Spleen (tissue), 11 donors: ENCODE measurements at regions not wholly inside any gene's neighbourhood (a gene's known extent, or its start where the extent isn't known, plus 50 kb on each side); places are given as distances from the start of the nearest gene placed in this dataset.

Experiments used
- DNase-seq: peaks from one replicate; pipeline ENCODE4 v3.0.0-alpha.2; 2020
- H3K27ac ChIP-seq, 8 donors: fragments of 200-600 bp; sonication (generic) in 7 of 8; 1 replicate in 4 of 8; 2 replicates in 4 of 8; pipeline versions ENCODE4 v1.5.0 to v1.8.0; 2016 to 2021; ENCODE audit warnings: inconsistent platforms in 4 of 8, mild to moderate bottlenecking in 4 of 8, moderate library complexity in 1 of 8
- H3K27me3 ChIP-seq, 7 donors: fragments of 200-600 bp; sonication (generic) in 6 of 7; replicated peaks in 1 of 7; 1 replicate in 4 of 7; 2 replicates in 3 of 7; pipeline versions ENCODE4 v1.5.0 to v1.8.0; 2016 to 2021; ENCODE audit warnings: inconsistent platforms in 3 of 7, mild to moderate bottlenecking in 1 of 7
- H3K36me3 ChIP-seq, 6 donors: fragments of 200-600 bp; sonication (generic) in 5 of 6; 1 replicate in 4 of 6; 2 replicates in 2 of 6; pipeline versions ENCODE4 v1.5.0 to v1.8.0; 2016 to 2021; ENCODE audit warnings: inconsistent platforms in 2 of 6
- H3K4me1 ChIP-seq, 6 donors: fragments of 200-600 bp; sonication (generic) in 5 of 6; 1 replicate in 3 of 6; 2 replicates in 3 of 6; pipeline versions ENCODE4 v1.5.0 to v1.8.0; 2016 to 2021; ENCODE audit warnings: inconsistent platforms in 3 of 6
- H3K4me3 ChIP-seq, 8 donors: fragments of 200-600 bp; sonication (generic) in 7 of 8; 1 replicate in 4 of 8; 2 replicates in 4 of 8; pipeline versions ENCODE4 v1.5.0 to v1.8.0; 2016 to 2021; ENCODE audit warnings: inconsistent platforms in 4 of 8, mild to moderate bottlenecking in 4 of 8, moderate library complexity in 2 of 8
- H3K9me3 ChIP-seq, 8 donors: fragments of 200-600 bp; sonication (generic) in 7 of 8; 1 replicate in 4 of 8; 2 replicates in 4 of 8; pipeline versions ENCODE4 v1.5.0 to v1.8.0; 2016 to 2021; ENCODE audit warnings: inconsistent platforms in 4 of 8
- POLR2A ChIP-seq, 3 donors: fragments of 450-650 bp; IDR thresholded peaks; one replicate each; pipeline ENCODE4 v1.5.1; 2017; ENCODE audit warnings: antibody characterized with exemption in 3 of 3, mild to moderate bottlenecking in 1 of 3
- POLR2AphosphoS5 ChIP-seq, 3 donors: sonication (generic); formaldehyde crosslinking; IDR thresholded peaks; one replicate each; pipeline ENCODE4 v1.5.1; 2017; ENCODE audit warnings: antibody characterized with exemption in 3 of 3
- WGBS, 5 donors: extraction: QIAGEN DNeasy Blood & Tissue Kit in 3 of 5; methylation state at CpG; one replicate each; pipeline versions ENCODE4 v1.1.5 to v1.1.7; 2013 to 2018; 5-methylcytosine and 5-hydroxymethylcytosine counted together
- intact Hi-C: fragments of 100-400 bp; cut with DNase I; formaldehyde crosslinking; loops from one replicate; pipeline ENCODE4 v1.15.0; 2023; ENCODE audit warnings: low total_unique reads
- TF ChIP-seq, protein P1 (sequence below), 11 experiments: fragments of 200-600 bp in 7 of 11; fragments of 450-650 bp in 4 of 11; sonication (generic) in 4 of 11; IDR thresholded peaks in 8 of 11; conservative IDR thresholded peaks in 3 of 11; 1 replicate in 7 of 11; 2 replicates in 4 of 11; pipeline versions ENCODE4 v1.4.0 to v1.8.0; 2016 to 2021; ENCODE audit warnings: antibody characterized with exemption in 11 of 11, inconsistent platforms in 4 of 11, mild to moderate bottlenecking in 1 of 11
- donor health status: healthy with polysubstance abuse.
- donor health status: DM: no; HTN: no; CAD: no; lungs with moderate emphysema.
- donor health status: DM: no; HTN: no; CAD: no.
- donor health status: Bipolar disorder and iron deficiency.
- donor health status: healthy.
- donor health status: DM: no; HTN: no; CAD: no.
- donor health status: DM: yes; HTN: yes; CAD: no.

DNA sequence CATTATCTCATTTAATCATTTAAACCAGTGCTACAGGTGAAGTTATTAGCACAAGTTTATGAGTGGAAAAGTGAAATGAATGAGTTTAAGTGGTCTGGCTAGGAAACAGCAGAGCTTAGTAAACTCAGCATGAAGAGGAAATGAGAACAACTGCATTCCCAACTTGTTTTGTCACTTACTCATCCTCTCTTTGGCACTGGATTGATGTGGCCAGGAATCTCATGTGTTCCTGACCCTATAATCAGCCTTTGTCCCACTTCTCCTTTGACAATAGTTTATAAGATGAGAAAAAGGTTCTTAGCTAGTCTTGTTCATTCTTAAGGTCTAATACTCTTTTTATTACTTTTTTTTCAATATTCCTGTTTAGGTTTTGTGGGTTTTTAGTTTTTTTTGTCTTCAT lies 559.2 kb upstream of the TLE4 start:
- TF ChIP-seq POLR2A (IDR thresholded peaks at IDR 0.05) (no peak), POLR2AphosphoS5 (IDR thresholded peaks at IDR 0.05) (no peak)
- TF ChIP-seq, protein P1, sequence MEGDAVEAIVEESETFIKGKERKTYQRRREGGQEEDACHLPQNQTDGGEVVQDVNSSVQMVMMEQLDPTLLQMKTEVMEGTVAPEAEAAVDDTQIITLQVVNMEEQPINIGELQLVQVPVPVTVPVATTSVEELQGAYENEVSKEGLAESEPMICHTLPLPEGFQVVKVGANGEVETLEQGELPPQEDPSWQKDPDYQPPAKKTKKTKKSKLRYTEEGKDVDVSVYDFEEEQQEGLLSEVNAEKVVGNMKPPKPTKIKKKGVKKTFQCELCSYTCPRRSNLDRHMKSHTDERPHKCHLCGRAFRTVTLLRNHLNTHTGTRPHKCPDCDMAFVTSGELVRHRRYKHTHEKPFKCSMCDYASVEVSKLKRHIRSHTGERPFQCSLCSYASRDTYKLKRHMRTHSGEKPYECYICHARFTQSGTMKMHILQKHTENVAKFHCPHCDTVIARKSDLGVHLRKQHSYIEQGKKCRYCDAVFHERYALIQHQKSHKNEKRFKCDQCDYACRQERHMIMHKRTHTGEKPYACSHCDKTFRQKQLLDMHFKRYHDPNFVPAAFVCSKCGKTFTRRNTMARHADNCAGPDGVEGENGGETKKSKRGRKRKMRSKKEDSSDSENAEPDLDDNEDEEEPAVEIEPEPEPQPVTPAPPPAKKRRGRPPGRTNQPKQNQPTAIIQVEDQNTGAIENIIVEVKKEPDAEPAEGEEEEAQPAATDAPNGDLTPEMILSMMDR (IDR thresholded peaks at IDR 0.05 in 8 of 11, conservative IDR thresholded peaks at IDR 0.05 in 3 of 11): no peak
- intact Hi-C loops: no loop called here
- Histone ChIP-seq H3K4me3 (no peak overlapping the region), H3K27me3 (no peaks in the 10 kb centered on the region), H3K36me3 (no peaks in the 10 kb centered on the region), H3K9me3 (no peaks in the 10 kb centered on the region), H3K4me1 (no peaks in the 10 kb centered on the region), H3K27ac (no peak overlapping the region)
- no peak for DNase-seq

DNA sequence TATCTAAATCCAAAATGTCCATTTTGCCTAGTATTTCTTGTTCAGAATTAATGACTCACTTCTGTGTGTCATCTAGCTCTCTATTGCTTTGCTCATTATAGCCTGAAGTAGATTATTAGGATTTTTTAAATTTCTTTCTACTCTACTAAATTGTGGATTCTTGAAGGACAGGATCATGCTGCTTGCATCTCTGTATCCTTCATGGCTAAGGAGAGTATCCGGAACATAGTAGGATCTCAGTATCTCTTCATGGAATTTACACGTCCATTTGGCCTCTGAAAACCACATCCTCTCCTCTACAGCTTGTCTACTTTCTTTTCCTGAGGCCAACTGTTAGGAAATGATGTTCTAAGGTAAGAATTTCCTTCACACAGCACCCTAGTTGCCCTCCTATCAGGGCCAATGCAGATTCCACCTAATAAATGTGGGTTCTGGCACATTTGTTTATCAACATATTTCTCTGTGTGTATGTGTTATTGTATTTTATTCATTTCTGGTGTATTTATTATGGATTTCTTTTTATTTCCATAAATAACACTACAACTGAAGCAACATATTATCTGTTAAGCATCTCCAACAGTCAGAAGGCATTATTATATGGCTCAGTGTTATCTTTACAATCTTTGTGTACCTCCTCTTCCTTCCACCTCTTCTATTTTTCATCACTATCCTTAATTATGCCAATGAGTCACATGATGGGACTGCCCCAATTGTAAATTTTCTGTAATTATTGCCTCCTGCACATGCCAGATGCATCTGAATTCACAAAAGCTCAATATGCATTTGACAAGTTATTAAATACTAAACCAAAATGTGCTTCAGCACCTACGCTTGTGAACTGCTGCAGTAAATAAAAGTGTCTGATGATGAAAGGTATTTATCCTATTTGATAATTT lies 557.8 kb upstream of the TLE4 start:
- 58 to 72% (median 63%) methylated on average over 3 of the region's 3 CpGs for whole genome bisulfite sequencing, 5 donors
- TF ChIP-seq, protein P1 (IDR thresholded peaks at IDR 0.05 in 8 of 11, conservative IDR thresholded peaks at IDR 0.05 in 3 of 11): no peak
- TF ChIP-seq POLR2A (IDR thresholded peaks at IDR 0.05) (no peak), POLR2AphosphoS5 (IDR thresholded peaks at IDR 0.05) (no peak)

DNA sequence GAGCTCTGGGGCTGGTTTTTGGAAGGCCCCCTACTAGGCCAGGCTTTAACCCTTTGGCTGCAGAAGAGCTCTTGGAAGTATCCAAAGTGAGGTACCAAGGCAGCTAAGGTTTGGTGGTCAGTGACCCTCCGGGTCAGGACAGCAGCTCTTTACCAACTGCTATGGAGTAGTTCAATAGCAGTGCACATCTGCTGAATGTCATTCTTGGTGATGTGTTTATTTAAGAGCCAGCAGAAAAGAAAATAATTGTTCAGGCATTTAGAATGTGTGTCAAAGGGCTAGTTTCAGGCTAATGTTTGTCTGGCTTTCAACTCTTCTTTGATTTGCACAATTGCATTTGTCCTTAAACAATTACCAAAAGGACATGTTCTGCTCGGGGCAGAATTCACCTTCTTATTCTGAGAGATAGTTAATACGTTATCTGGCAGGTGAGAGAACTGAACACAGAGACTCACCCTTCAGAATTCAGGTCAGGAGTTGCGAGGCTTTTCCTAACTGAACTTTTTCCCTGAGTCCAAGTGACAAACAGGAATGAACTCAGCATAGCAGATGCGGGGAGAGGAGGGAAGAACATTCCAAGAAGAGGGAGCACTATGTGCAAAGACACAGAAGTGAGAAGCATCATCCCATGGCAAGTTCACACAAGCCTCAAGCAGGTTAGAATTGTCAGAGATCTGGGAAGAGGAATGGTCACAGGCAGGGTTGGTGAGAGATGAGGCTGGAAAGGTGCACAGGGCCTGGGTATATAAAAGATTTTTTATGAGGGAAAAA lies 556.7 kb upstream of the TLE4 start:
- no peaks in the 10 kb centered on the region for H3K36me3 ChIP-seq
- DNase-seq: no peak
- intact Hi-C loops: no loop called here
- no peaks in the 10 kb centered on the region for H3K27me3 ChIP-seq
- TF ChIP-seq POLR2AphosphoS5 (IDR thresholded peaks at IDR 0.05) (no peak), POLR2A (IDR thresholded peaks at IDR 0.05) (no peak)
- TF ChIP-seq, protein P1 (IDR thresholded peaks at IDR 0.05 in 8 of 11, conservative IDR thresholded peaks at IDR 0.05 in 3 of 11): no peak
- H3K4me1 ChIP-seq: no peaks in the 10 kb centered on the region
- 64 to 83% (median 77%) methylated on average over 5 of the region's 5 CpGs for WGBS, 5 donors
- no peaks in the 10 kb centered on the region for H3K9me3 ChIP-seq
- no peak overlapping the region for H3K4me3 ChIP-seq
- no peak overlapping the region for H3K27ac ChIP-seq

More for the DNA sequence above, 557.8 kb upstream of the TLE4 start:
- no peaks in the 10 kb centered on the region for H3K27me3 ChIP-seq
- H3K4me3 ChIP-seq: no peak overlapping the region
- no peaks in the 10 kb centered on the region for H3K4me1 ChIP-seq
- no peak overlapping the region for H3K27ac ChIP-seq
- H3K36me3 ChIP-seq: no peaks in the 10 kb centered on the region
- no peaks in the 10 kb centered on the region for H3K9me3 ChIP-seq
- intact Hi-C loops: no loop called here
- no peak for DNase-seq

DNA sequence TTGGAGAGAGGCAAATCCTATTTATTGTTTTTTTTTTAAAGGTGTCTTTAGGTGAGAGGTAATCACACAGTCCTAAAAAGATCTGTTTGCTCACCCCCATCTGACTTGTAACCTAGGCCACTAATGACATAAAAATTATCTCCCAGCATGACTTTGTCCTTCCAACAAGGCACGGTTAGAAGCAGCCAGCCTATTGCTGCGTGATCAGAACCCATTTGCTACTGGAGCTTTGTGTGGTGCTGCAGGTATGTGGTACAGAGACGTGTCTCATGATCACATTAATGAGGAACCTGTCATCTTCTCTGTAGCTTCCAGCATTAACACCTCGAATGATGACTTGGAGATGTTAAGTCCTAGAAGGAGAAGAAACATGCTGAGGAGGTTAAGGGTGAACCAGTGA lies 555.8 kb upstream of the TLE4 start:
- intact Hi-C loops: no loop called here
- no peak overlapping the region for H3K27ac ChIP-seq

More for the DNA sequence above, 555.8 kb upstream of the TLE4 start:
- Histone ChIP-seq H3K27me3 (no peaks in the 10 kb centered on the region), H3K36me3 (no peaks in the 10 kb centered on the region), H3K4me3 (no peak overlapping the region), H3K9me3 (no peaks in the 10 kb centered on the region), H3K4me1 (no peaks in the 10 kb centered on the region)
- WGBS, 5 donors: 80 to 87% (median 82%) methylated on average over 4 of the region's 4 CpGs
- TF ChIP-seq POLR2AphosphoS5 (IDR thresholded peaks at IDR 0.05) (no peak), POLR2A (IDR thresholded peaks at IDR 0.05) (no peak)
- TF ChIP-seq, protein P1 (IDR thresholded peaks at IDR 0.05 in 8 of 11, conservative IDR thresholded peaks at IDR 0.05 in 3 of 11): no peak
- DNase-seq: no peak
